ENCODE measurements at regions not wholly inside any gene's neighbourhood (a gene's known extent, or its start where the extent isn't known, plus 50 kb on each side); places are given as distances from the start of the nearest gene placed in this dataset.

- intact Hi-C loops (cut with DNase I; ENCODE audit: low total_unique reads), result no loop called here
- Histone ChIP-seq H3K9me3 (no peaks in the 10 kb centered on the region), H3K27ac (no peak overlapping the region), H3K4me3 (no peak overlapping the region), H3K27me3 (no peaks in the 10 kb centered on the region), H3K4me1 (no peaks in the 10 kb centered on the region), H3K36me3 (no peaks in the 10 kb centered on the region)
- 88 to 100% (median 98%) methylated on average over 1 of the region's 1 CpG for WGBS, 5 donors
- DNase-seq, result no peak
- no peak for TF ChIP-seq POLR2AphosphoS5 (IDR thresholded peaks at IDR 0.05)
- no peak for TF ChIP-seq POLR2A (IDR thresholded peaks at IDR 0.05)
Observed at GRCh38 chr21:38060533-38060932, 144.3 kb upstream of the KCNJ6 start.

- no peak overlapping the region for H3K27ac ChIP-seq
- no peaks in the 10 kb centered on the region for H3K9me3 ChIP-seq
- no peak for DNase-seq
- no peaks in the 10 kb centered on the region for H3K4me1 ChIP-seq
- intact Hi-C loops (cut with DNase I; ENCODE audit: low total_unique reads), result no loop called here
- no peak overlapping the region for H3K4me3 ChIP-seq
- H3K27me3 ChIP-seq, result peaks cover 0 to 18% (median 0%) of the 10 kb centered on the region in 3 donors
- 63 to 80% (median 75%) methylated on average over 3 of the region's 3 CpGs for WGBS, 5 donors
- H3K36me3 ChIP-seq, result no peaks in the 10 kb centered on the region
- TF ChIP-seq EP300 (IDR thresholded peaks at IDR 0.05) (no peak), CTCF (IDR thresholded peaks at IDR 0.05) (no peak), POLR2AphosphoS5 (IDR thresholded peaks at IDR 0.05) (no peak), POLR2A (IDR thresholded peaks at IDR 0.05) (no peak)
Observed at GRCh38 chr21:38067086-38067739, 151.0 kb upstream of the KCNJ6 start.

GRCh38 chr21:38072489-38072888 is 156.2 kb upstream of the KCNJ6 start:
- 61 to 83% (median 75%) methylated on average over 3 of the region's 3 CpGs for WGBS, 5 donors
- Histone ChIP-seq H3K27me3 (peaks cover 0 to 11% (median 0%) of the 10 kb centered on the region in 3 donors), H3K9me3 (peaks cover 0 to 11% (median 8%) of the 10 kb centered on the region in 4 donors), H3K36me3 (no peaks in the 10 kb centered on the region), H3K27ac (no peak overlapping the region), H3K4me1 (no peaks in the 10 kb centered on the region), H3K4me3 (no peak overlapping the region)
- DNase-seq, result no peak
- TF ChIP-seq EP300 (IDR thresholded peaks at IDR 0.05), result no peak
- no peak for TF ChIP-seq CTCF (IDR thresholded peaks at IDR 0.05)
- TF ChIP-seq POLR2AphosphoS5 (IDR thresholded peaks at IDR 0.05), result no peak
- TF ChIP-seq POLR2A (IDR thresholded peaks at IDR 0.05), result no peak
- intact Hi-C loops (cut with DNase I; ENCODE audit: low total_unique reads), result no loop called here

GRCh38 chr21:38075833-38076587 is 159.8 kb upstream of the KCNJ6 start:
- no peaks in the 10 kb centered on the region for H3K36me3 ChIP-seq
- H3K4me1 ChIP-seq, result no peaks in the 10 kb centered on the region
- H3K4me3 ChIP-seq, result no peak overlapping the region
- 73 to 83% (median 80%) methylated on average over 13 of the region's 13 CpGs for WGBS, 5 donors
- no peaks in the 10 kb centered on the region for H3K27me3 ChIP-seq
- TF ChIP-seq POLR2AphosphoS5 (IDR thresholded peaks at IDR 0.05) (no peak), POLR2A (IDR thresholded peaks at IDR 0.05) (no peak), CTCF (IDR thresholded peaks at IDR 0.05) (no peak)
- DNase-seq, result peak in 1 of 2 donors; percentile 16
- peaks cover 0 to 11% (median 8%) of the 10 kb centered on the region in 4 donors for H3K9me3 ChIP-seq
- intact Hi-C loops (cut with DNase I; ENCODE audit: low total_unique reads), result no loop called here
- H3K27ac ChIP-seq, result no peak overlapping the region

- 58 to 87% (median 75%) methylated on average over 5 of the region's 5 CpGs for WGBS, 5 donors
- Histone ChIP-seq H3K27ac (no peak overlapping the region), H3K9me3 (peaks cover 0 to 11% (median 8%) of the 10 kb centered on the region in 4 donors), H3K4me1 (no peaks in the 10 kb centered on the region), H3K36me3 (no peaks in the 10 kb centered on the region), H3K4me3 (no peak overlapping the region), H3K27me3 (no peaks in the 10 kb centered on the region)
- TF ChIP-seq POLR2A (IDR thresholded peaks at IDR 0.05) (no peak), EP300 (IDR thresholded peaks at IDR 0.05) (no peak), POLR2AphosphoS5 (IDR thresholded peaks at IDR 0.05) (no peak), CTCF (IDR thresholded peaks at IDR 0.05) (no peak)
- intact Hi-C loops (cut with DNase I; ENCODE audit: low total_unique reads), result no loop called here
- DNase-seq, result peak in 1 of 2 donors; percentile 37
Observed at GRCh38 chr21:38077569-38077968, 161.3 kb upstream of the KCNJ6 start.

All from stomach (tissue), 8 donors.